Right hindlimb (tissue), 1 donor: ENCODE measurements at regions not wholly inside any gene's neighbourhood (a gene's known extent, or its start where the extent isn't known, plus 50 kb on each side); places are given as distances from the start of the nearest gene placed in this dataset.
"Not testable (repeated sequence)": the region's sequence is repeated elsewhere in the genome, so short reads cannot be mapped to it uniquely, and the experiment has no call there.

Experiments used
- DNase-seq: peaks from one replicate; pipeline ENCODE4 v3.0.0-alpha.2; 2018

DNA sequence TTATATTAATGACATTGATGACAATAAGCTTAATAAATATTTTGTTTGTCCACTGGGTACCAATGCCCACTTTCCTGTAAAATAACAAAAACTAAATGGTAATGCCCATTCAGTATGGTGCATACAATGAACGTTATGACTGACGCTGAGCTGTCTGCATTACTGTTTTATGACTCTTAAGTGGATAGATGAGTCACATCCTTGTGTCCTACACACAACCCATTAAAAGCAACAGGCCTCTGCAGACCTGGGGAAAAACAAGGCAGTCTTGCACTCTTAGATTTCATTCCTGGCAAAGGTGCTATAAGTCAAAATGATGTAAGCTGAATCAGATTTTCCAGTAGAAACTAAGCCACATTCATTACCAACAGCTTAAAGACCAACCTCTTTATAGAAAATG, 176.3 kb upstream of the TMEM45B start:
- no peak for DNase-seq

DNA sequence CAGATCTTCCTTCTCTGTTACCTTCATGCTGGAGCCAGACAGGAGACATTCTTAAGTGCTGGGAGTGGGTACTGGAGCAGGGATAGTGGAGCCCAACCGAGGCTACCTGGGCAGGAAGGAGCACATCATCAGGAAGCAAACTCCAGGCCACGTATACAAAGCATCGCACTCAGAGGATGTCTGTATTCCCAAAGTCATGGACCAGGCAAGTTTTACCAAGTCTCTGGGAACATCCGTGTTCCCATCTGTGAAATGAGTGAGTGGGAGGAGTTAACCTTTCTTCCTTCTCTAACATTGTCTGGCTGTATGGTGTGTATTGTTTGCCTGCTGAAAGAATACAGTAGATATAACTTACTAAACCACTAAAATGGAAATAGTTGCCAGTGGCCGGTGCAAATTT, 175.0 kb upstream of the TMEM45B start:
- no peak for DNase-seq

GRCh38 chr11:129643031-129643721, 172.5 kb upstream of the TMEM45B start:
- DNase-seq, result no peak

- DNase-seq, result no peak
Measured at GRCh38 chr11:129644326-129644725, 171.3 kb upstream of the TMEM45B start.

GRCh38 chr11:129645943-129646342, 169.7 kb upstream of the TMEM45B start:
- no peak for DNase-seq

GRCh38 chr11:129650044-129650443, 165.6 kb upstream of the TMEM45B start:
- not testable (repeated sequence) for DNase-seq

- no peak for DNase-seq
Measured at GRCh38 chr11:129652835-129653234, 162.8 kb upstream of the TMEM45B start.

GRCh38 chr11:129655247-129655832, 160.3 kb upstream of the TMEM45B start:
- no peak for DNase-seq

DNA sequence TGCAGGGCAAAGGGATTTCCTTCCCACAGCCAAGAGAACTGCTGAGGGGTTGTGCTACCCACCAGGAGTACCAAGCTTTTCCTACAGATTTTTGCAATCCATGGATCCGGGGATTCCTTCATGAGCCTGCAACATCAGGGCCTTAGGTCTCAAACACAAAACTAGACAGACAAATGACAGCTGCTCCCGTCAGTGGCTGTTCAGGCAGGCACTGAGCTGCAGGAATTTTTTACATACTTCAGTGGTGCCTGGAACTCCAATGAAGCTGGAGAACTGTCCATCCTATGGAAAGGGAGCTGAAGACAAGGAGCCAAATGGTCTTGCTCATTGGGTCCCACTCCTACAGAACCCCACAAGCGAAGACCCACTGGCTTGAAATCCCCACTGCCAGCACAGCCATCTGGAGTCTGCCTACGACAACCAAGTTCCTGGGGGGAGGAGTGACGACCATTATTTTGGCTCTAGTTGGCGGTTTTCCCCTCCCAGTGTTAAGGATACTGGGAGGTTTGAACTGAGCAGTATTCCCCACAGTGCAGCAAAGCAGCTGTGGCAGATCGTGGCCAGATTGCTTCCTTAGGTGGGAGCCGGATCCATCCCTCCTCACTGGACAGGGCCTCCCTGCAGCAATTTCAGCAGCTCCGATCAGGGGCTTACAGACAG, 157.7 kb upstream of the TMEM45B start:
- DNase-seq, result peak; percentile 33

DNA sequence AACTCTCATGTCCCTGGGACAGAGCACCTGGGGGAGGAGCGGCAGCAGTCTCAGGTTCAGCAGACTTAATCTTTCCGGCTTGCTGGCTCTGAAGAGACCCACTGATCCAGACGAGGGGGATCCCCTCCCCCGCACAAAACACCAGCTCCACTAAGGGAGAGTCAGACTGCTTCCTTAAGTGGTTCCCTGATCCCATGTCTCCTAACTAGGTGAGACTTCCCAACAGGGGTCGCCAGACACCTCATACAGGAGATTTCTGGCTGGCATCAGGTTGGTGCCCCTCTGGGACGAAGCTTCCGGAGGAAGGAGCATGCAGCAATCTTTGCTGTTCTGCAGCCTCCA, 157.2 kb upstream of the TMEM45B start:
- DNase-seq, result no peak

DNA sequence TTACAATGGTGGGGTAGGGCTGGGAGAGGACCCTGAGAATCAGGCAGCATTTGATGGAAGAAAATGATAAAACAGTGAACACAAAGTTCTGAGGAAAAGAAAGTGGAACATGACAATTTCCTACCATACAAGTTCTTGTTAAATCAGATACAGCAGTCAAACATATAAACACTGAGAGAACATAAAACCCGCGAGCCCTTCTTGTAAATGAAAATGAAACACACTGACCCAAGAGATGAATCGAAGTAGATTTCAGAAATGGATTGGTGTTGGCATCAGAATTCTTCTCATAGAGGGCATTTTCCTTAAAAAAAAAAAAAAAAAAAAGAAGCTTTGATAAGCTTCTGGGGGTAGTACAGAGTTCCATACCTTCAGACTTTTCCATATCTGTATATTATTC, 134.7 kb upstream of the TMEM45B start:
- no peak for DNase-seq

DNA sequence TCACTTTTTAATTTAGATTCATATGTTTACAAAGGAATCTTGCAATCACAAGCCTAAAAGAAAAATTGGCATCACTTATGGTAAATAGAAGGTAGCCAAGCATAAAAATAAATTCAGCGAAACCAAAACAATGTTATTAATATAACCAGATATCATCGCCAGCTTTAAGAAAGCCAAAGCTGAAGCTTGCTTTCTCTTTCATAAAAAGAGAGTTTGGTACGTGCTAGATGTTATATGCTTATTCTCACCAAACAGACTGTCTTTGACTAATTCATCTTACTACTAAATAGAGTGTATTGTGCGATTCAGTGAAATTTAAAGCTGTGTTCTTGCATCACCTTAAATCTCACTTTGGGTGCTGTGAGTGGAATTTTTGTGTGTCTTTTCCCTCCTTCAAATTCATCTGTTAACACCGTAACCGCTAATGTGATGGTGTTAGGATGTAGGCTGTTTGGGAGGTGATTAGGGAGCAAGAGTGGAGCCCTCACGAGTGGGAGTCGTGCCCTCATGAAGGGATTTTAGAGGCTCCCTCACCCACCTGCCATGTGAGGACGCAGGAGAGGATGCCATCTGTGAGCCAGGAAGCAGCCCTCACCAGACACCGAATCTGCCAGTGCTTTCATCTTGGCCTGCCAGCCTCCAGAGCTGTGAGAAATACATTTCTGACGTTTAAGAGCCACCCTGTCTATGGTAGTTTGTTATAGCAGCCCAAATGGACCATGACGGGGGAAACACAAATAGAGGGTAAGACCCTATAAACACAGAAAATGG, 134.1 kb upstream of the TMEM45B start:
- no peak for DNase-seq

GRCh38 chr11:129686269-129686668, 129.4 kb upstream of the TMEM45B start:
- DNase-seq, result no peak

DNA sequence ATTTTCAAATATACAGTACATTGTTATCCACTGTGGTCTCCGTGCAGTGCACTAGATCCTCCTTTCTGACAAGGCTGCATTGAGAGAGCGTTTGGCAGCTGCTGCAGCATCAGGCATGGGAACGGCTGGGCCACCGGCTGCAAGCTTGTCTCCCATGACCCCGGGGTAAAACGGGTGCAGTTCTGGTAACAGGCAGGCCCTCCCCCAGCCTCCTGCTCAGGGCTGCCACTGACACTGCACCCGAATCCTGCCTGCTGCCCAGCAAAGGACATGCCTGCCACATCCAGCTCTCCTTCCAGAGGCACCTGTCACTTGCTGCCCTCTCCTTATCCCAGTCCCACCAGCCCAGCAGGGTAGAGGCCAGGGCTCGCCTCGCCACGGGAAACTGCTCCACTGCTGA, 124.5 kb upstream of the TMEM45B start:
- no peak for DNase-seq

DNA sequence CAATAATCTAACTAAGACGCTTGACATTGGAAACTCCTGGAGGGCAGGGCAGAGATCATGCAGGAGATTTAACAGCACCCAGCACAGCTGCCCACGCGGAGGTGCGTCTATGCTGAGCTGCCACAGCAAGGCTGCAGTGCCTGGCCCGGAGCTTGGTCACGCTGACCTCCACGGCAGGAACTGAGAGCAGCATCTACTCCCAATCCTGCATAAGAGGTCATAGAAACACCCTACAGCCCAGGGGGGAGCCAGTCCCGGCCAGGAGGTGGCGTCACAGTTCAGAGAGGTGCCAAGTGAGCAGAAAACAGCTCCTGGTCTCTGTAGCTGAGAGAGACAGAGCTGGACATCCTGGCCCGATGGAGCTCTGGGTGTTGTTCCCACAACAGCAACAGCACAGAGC, 121.1 kb upstream of the TMEM45B start:
- no peak for DNase-seq

GRCh38 chr11:129694966-129695365, 120.7 kb upstream of the TMEM45B start:
- DNase-seq, result no peak

DNA sequence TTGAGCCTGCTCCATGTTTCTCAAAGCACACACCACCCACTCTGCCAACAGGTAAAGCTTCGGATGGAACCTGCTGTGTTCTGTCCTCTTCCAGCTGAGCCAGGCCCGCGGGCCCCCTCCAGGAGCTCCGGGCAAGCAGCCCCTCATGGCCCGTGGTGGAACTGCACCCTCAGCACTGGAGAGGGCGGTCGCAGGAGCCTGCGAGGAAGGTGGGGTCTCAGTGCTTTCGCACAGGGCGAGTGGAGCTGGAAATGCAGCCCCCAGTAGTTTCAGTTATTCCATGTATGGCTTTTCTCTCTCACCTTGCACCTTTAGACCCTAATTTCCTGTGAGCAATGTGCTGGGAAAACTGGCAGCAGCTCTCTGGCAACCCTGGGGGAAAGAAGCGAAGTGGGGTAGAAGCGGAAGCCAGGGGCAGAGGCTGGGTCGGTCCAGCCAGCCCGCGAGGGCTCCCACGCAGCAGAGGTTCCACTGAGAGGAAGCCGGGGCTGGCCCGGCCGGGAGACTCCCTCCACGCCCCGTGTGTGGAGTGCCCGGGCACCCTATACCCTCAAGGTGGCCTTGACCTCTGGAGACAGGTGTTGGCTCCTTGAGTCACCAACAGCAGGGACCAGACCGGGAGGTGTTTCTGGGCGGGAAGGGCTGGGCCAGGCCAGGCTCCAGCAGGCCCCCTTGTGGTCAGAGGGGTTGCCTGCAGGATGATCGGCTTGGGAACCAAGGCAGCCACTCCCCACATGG, 119.9 kb upstream of the TMEM45B start:
- DNase-seq, result peak; percentile 74

- no peak for DNase-seq
Measured at GRCh38 chr11:129696309-129696989, 119.2 kb upstream of the TMEM45B start.

DNA sequence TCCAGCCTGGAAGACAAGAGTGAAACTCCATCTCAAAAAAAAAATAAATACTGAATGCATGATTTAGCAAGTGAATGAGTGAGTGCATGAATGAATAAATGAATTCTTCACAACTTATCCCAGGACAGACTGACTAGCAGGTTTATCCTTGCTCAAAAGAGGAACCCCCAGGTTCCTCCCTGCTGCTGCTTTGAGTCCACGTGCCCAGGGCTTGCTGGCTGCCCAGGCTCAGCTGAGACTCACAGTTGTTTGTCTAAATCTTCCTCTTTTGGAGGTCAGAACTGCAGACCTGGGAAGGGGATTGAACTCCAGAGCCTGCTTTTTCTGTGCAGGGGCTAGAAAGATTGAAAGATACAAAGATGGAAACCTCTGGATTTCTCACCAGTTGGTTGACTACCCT, 117.4 kb upstream of the TMEM45B start:
- DNase-seq, result no peak

DNA sequence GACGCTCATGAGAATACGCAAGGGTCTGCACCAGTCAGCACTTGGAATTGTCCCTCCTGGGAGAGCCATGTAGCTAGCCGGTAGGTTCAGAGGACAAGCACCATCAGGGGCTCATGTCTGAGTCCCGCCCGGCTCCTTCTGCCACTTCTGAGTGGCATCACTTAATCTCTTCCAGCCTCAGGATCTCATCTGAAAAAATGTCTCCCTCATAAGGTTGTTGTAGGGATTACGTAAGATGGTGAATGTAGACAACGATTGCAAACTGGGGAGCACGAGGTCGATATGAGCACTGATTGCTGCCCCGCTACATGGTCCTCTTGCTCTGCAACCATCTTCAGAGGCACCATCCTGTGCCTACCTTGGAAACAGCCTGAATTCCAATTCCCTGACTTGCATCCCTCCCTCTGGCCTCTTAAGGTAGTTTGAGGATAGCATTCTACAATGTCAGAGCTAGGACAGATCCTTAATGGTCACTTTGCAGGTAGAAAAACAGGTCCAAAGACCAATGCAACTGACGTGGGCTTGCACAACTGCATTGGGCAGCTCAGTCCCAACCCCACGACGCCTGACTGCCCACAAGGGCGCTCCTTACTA, 115.8 kb upstream of the TMEM45B start:
- DNase-seq, result no peak

GRCh38 chr11:129700701-129701100, 114.9 kb upstream of the TMEM45B start:
- DNase-seq, result no peak

DNA sequence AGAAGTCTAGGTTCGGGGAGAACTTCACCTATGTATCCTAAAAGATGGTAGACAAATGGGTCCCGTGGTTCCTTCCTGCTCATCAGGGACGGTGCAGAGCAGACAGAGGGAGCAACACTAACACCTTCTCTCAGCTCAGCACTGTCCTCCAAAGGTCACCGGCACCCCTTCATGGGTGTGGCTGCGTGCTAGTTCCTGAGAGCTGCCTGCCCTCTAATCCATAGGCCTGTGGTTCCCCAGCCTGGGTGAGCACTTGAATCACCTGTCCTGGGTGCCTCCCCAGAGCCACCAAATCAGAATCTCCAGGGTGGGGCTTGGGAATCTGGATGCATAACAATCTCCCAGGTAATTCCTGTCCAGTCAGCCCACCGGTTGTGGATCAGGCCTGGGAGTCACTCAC, 113.9 kb upstream of the TMEM45B start:
- no peak for DNase-seq
